ENCODE measurements at regions not wholly inside any gene's neighbourhood (a gene's known extent, or its start where the extent isn't known, plus 50 kb on each side); places are given as distances from the start of the nearest gene placed in this dataset.

DNA sequence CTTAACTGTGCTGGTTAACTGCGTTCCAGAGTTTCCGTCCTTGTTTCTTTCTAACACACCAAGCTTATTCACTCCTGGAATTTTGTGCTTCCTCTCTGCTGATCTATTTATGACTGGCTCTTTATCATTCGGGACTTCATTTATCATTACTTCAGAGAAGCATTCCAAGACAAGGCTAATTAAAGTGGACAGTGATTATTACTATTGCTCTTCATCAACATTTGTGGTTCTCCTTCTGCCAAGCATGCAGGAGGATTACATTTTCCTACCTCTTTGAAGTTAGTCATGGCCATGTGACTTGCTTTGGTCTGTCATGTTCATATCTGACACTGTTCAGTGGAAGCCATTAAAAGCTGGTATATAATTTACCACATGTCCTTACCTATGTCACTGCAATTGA is 172.4 kb upstream of the AGR3 start:
- DNase-seq = no peak

DNA sequence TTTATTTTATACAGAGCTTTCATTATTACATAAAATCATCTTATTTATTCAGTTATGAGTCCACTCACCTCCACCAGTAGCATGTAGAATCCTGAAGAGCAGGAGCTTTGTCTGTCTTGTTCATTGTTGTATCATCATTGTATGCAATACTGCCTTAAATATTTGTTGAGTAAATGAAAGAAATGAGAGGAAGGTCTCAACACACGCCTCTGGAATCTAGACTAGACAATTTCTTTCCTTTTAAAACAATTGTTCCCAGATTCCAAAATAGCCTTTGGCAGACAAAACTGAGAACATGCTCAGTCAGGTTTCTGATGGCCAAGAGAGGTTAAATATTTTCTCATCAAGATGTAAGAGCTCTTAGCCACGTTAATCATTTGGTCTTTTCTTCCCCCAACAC is 173.1 kb upstream of the AGR3 start:
- no peak for DNase-seq

DNA sequence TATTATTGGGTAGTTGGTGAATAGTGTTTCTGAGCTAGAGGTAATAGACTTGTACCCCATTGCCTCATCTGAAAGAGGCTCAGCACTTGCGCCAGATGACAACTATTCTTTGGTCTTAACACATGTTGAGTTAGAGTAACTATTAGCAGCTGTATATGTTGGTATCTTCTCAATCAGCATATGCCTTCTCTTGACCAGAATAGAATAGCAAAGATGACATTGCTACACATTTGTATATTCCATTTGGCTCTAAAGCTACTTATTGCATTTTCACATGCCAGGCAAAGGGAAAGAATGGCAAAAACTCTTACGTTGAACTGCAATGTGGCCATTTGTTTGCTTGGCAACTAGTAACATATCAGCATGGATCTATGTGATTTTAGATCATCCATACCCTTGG is 173.8 kb upstream of the AGR3 start:
- DNase-seq = no peak

DNA sequence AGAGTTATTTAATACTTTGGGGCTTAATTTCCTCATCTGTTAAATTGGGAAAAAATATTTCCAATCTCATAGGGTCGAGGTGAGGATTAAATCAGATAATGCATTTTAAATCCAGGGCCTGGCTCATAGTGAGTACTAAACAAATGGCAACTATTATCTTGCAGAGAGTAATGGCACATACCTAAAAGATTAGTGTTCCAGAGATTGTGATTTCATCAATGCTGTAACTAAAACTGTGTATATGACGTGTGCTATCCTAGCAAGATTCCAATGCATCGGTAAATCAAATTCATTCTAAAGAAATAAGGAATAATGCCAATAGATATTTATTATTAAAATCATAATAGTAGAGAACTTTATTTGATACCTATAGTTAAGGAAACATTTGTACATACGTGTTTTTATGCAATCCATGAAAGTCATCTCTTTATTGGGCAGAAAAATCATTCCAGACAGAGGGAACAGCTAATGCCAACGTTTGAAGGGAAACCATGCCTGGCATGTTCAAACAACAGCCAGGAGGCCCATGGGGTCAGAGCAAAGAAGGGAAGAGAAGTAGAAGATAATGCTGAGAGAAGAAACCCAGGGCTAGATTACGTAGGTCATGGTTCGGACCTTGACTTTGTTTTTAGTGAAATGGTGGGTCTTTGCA is 174.8 kb upstream of the AGR3 start:
- no peak for DNase-seq

DNA sequence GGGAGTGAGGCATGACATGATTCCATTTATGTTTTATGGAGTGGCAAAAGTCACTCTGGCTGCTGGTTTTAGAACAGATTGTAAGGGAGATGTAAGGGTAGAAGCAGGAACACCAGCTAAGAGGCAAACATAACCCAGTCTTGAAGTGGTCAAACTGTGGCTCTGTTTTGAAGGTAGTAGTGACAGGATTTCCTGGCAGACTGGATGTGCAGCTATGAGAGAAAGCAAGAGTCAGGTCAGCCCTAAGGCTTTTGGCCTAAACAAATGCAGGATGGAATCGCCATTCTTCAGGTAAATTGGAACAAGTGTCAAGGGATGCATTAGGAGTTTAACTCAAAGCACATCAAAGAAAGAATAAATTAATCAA is 175.3 kb upstream of the AGR3 start:
- DNase-seq = no peak

DNA sequence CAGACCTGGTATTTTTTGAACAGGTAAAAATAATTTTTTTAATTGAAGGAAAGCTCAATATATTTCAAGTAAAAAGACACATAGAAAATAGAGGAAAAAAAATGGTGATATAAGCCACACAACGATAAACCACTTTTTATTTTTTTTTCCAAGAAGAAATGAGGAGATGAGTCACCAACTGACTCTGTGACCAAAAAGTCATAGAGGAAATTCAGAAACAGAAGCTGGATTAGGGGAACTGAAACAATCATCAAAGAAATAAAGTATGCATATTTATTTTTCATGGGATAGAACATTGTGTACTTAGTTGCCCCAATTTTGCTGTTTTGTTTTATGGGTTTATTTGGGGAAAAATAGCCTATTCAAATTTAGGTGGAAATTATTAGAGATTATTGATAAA is 176.8 kb upstream of the AGR3 start:
- DNase-seq = no peak

DNA sequence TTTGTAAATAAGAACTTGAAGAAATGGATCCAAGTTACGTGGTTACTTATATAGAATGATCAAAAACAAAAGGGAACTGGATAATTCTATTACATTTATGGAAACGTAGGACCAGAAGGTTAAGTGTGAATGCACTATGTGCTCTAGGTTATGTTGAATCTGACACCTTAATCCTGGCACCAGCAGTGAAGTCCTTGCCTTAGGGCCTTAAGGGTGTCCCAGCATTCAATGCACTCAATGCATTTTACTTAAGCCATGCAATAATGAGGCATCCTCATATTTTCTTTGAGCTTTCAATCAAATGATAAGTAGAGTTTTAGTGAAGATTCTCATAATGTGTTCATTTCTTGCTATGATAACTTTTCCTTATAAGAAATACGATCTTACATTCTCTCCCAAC is 178.3 kb upstream of the AGR3 start:
- DNase-seq = no peak

DNA sequence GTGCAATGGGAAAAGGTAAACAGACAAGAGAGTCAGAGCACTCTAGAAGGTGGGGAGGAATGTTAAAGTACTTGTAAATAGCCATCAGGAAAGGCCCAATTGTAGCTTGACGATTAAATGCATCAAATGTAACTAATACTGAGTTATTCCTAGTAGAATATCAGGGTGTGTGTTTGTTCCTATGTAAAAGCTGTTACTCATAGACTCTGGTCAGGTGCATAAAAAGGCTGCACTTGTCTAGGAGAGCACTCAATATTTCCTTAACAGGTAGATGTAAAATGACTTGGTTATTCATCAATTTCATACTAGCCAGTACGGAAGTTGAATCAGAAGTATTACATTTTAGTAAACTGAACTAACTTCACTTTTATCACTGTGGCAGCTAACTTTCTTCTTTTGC is 179.7 kb upstream of the AGR3 start:
- no peak for DNase-seq

DNA sequence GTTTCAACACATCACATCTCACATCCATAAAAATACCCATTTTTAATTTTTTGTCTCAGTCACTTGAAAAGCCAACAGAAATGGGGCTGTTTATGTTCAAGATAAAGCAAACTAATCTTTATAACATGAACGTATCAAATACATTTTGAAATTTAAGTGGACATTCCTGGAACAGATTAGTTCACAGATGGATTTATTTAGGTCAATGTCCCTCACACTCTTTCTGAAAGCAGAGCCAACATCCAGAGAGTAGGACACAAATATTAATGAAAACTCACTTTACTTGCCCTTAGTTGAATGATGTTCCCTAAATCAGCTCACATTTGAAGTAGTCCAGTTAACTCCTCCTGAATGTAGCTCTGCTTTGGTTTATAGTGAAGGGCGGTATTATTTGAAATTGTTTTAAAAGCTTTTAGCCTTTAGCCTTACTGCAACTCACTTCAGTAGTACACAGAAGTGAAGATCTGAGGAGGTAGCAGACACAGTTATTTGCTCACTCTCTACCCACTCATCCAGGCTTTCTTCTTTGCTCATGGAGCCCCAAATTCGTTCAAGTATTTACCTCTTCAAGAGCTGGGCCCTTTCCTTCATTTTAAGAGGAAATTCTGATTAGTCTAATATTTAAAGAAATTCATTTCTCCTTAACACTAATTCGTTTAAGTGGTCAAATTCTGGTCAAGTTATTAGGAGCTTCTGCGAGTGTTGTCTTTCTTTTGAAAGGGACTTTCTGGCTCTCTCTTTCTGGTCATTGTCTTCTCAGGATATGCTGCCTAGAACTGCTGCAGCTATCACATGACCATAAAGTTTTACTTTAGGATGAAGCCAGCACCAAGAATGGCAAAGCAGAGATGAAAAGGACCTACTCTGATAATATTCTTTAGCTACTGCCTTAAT is 180.6 kb upstream of the AGR3 start:
- DNase-seq = no peak

DNA sequence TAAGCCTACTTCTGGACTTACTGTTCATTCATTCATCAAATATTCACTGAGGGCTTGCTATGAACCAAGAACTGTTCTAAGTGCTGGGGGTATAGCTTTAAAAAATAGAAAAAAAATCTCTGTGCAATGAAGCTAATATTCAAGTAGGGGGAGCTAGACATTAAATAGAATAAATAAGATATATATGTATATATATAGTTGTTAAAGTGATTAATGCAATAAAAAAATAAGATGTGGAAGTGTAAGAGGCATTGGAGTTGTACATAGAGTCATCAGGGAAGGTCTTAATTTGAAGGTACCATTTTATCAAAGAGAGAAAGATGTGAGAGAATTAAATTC is 181.2 kb upstream of the AGR3 start:
- DNase-seq = no peak

DNA sequence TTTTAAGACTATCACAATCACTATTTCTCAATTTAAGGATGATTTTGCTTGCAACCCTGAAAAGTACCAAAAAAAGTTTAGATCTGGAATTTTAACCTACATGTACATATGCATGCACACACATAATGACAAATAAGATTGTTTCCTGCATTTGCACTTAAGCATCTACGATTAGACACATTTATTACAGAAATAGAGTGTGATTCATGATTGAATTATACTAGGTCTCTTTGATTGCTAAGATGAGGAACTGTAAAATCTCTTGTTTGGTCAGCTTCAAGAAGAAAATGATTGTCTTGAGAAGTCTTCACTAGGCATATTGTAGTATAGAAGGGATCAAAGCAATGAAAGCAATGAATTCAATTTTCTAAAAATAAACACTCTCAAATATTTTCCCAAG is 185.9 kb upstream of the AGR3 start:
- no peak for DNase-seq

DNA sequence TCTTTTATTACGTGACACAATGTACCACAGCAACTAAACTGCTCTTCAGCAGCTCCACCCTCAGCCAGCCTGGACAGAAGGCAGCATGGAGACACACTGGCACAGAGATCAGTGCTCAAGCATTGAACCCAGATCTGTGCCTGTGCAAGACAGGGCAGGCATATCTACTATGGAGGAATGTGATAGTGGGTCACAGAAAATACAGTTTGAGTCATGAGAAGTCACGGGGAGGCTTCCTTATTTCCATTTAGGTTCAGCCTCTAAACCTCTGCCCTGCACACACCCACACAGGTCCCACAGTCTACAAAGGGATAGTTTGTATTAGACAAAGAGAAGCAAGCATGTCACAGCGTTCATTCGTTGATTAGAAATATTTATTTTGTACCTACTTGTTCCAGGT is 187.4 kb upstream of the AGR3 start:
- DNase-seq = no peak

DNA sequence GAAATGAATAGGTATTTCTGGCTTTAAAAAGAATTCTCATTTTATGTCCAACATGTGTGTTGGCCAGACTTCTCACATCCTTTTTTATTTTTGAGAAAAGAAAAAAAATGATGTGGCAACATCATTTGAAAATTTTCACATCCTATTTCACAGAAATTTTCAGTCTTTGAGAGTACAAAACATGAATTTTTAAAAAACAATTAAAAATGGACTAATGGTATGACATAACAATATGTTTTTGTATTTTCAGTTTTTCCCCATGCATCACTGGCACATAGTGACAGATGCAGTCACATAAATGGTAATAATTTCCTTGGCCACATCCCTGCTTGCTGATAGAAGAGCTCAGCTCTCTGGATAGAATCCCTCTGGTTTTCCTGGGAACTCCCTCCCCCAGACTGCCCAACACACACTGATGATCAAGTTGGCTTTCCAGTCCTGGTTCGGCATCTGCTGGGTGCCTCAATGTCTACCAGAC is 188.5 kb upstream of the AGR3 start:
- no peak for DNase-seq

DNA sequence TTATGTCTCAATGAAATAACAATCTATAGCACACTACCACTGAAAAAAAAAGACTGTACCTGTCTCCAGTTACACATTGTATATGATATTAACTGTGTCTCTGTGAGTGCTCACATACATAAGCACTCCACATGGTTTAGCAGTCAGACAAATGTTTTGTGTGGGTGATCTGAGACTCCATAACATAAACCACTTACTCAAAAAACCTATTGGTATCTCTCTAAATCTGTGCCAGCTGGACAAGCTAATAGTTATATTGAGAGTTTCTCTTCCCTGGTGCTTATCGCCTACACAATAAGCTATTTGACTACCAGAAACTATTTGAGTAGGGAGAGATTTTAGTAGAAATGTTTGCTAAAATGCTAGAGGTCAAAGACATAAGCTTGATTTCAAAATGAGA is 190.1 kb upstream of the AGR3 start:
- DNase-seq = no peak

DNA sequence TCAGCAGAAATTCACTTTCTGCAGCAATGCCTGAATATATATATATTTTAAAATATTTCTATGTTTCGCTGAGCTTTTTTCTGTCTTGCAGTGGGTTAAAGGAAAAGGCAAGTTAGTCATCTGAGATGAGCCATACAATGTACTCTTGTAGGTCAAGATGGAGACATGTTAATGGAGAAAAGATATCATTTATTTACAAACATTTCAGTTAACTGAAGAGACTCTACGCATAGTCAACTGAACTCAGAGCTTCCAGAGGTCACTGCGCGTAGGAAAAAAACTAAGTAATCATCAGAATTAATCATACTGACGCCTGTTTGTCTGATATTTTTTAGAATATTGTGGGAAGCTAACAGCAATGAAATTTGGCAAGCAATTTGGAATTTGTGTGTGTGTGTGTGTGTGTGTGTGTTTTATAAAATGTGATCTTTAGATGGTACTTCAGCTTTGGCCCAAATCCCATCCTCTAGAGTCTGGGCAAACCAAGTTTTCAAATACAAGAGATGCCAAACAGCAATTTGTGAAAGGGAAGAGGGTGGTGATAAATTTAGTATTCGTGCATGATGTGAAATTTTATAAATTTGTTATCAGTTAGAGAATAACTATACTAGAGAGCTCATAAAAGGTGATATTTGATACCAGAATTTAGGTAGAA is 193.9 kb upstream of the AGR3 start:
- DNase-seq = no peak

DNA sequence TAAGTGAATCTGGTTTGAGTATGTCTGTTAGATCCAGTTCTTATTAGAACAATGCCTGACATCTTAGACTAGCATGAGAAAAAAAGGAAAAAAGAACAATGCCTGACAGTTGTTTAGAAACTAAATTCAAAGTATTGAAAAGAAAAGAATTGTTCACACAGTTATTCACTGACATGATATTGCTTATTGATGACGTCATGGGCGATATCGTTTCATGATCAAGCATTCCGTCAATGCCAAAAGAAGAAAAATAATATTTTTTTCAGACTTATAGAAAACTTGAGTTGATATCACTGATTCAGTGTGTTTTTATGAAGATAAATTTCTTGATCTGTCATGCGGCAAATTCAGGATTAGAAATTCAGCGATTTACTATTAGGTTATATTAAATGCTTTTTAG is 196.5 kb upstream of the AGR3 start:
- DNase-seq = no peak

DNA sequence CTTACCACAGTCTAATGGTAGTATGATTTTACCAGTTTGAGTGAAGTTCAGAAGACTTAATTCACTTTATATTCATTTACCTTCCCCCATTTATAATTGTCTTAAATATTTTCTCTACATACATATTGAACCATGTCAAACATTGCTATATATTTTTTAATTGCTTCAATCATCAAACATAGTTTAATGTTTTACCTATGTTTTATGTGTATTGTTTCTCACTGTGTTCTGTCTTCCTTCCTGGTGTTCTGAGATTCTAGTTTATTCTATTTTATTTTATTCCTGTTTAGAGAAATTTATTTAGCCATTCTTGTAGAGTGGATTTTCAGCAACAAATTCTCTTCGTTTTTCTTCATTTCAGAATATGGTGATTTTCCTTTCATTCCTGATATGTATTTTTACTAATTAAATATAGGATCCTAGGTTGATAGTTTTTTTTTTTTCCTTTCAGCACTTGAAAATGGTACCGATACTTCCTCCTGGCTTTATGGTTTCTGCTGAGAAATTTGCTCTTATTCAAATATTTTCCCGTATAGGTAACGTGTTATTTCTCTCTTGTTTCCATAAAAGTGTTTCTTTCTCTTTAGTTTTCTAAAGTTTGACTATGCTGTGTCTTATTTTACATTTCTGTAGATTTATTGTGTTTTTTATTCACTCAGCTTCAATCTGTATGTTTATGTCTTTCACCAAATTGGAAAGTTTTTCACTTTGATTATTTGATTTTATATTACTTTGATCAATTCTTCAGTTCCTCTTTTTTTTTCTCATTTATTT is 201.8 kb upstream of the AGR3 start:
- DNase-seq = no peak

DNA sequence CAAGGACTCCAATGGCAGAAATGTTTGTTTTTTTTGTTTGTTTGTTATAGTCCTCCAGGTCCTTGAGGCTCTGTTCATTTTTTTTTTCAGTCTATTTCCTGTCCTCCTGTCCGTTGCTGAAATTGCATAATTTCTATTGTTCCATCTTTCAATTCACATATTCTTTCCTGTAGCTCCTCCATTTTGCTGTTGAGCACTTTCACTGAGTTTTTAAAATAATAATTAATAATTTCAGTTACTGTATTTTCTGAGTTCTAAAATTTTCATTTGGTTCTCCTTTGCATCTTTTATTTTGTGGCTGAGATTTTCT is 202.3 kb upstream of the AGR3 start:
- no peak for DNase-seq

DNA sequence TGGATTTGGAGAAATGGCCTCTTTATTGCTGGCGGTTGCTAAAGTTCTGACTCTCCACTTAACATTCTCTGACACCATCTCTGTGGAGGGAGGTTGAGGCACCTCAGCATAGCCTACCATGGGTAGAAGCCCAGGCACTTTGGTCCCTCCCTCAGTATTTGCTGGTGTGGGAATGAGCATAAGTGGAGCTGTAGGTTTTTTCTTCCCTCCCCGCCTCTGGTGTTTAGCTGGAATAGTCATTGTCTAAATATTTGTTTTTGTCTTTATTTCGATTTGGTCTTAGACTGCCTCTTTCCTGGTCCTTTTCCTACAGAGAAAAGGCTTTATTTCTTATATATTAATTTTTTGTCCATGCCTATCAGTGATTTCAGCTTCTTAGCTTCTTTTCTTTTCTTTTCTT is 203.4 kb upstream of the AGR3 start:
- no peak for DNase-seq

DNA sequence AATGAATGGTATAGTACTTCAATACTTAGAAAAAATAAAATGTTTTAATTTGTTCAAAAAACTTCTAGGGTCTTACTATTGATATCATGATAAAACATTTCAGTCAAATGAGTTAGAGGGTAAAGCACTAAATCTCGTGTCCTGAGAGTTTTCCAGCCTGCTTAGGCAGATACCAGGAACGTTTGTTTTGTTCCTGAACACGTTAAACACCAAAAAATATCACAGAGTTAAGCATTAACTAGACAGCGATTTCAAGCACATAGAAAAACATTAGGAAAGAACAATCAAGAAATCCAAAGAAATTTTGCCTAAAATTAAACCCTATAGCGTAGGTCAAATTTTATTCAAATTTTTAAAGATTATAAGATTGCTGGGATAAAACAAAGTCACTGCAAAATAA is 204.6 kb upstream of the AGR3 start:
- no peak for DNase-seq

DNA sequence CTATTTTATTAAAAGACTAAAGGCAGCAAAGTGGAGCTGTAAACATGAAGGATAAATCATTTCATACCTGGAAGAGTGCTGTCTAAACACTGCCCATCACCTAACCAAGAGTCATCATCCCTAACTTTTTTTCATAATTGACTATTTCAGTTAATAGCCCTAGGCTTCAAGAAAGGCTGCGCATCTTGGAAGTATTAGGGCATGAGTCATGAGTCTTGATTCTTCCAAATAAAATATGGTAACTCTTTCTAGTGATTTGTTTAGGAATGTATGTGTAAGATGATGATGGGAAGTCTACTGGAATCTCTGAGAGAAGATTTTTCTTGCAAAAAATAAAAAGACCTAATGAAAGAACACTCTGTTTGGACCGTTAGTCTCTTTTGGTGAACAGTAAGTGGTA is 207.7 kb upstream of the AHR start:
- no peak for DNase-seq

DNA sequence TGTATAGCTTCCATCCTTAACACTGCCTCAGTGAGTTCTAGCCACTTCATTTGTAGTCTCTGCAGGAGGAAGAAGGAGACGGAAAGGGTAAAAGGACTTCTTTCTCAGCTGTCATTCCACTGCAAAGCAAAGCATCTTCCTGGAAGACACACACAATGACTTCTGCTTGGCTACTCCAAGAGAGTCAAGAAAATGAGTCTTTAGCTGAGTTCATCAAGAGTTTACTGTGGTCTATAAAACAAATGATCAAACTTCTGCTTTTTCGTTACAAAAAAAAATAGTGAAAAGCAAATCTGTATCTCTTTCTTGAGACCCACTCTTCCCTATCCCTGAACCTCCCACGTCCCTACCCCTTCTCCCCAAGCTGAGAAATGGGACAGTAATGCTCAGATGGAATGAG is 205.0 kb upstream of the AHR start:
- DNase-seq = no peak

DNA sequence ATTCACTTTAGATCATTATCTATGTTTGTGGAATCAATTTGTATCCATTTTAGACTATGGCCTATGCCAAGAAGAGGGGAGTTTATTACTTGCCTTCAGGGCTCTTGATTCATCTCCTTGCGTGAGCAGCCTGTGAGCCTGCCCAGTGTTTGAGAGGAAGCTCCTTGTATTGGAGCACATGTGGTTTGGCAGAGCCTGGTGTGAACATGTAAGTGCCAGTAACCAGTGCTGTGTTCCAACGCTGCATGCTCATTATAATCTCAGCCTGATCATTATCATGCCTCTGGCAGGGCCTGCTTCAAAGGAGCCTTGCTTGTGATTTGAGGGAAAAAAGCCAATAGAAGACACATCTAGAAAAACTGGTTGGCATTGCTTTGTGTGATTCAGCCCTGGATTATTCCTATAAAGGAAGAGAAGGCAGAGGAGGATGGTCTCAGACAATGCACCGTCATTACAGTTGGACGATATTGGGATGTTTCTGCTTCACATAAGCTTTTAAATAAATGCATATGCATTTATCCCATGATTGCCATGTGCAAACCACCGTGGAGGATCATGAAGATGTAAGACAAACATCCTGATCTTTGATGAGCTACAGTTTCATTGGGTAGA is 203.4 kb upstream of the AHR start:
- DNase-seq = no peak
